Erythroblast (primary cell): ENCODE measurements at regions not wholly inside any gene's neighbourhood (a gene's known extent, or its start where the extent isn't known, plus 50 kb on each side); places are given as distances from the start of the nearest gene placed in this dataset.

Experiments
- GATA1 ChIP-seq: IDR thresholded peaks from 2 replicates; pipeline ENCODE4 v1.6.1; 2011; ENCODE audit warnings: low read depth, mild to moderate bottlenecking, control low read depth, low read length, moderate library complexity
- POLR2A ChIP-seq: IDR thresholded peaks from 2 replicates; pipeline ENCODE4 v1.6.1; 2011; ENCODE audit warnings: mild to moderate bottlenecking, low read length

DNA sequence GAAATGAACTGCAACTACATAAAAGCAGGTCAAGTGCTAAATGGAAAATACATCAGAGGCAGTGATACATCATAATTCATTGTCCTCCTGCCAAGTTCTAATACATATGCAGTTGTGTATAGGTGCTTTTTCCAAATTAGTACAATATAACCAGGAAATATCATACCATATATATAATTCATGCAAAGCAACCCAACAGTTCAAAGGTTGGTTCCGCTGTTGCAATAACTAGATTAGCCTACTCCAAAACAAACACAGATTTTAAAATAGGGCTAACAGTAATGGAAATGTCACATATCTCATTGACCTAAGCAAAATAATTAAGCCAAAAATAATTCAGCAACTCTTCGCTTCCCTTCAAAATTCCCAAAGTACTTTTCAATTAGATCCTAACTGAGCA is 88.9 kb upstream of the NEBL start:
- TF ChIP-seq POLR2A (no peak), GATA1 (no peak)
